Stimulated activated naive B cell treated with anti-CD40 and anti-IgM and Interleukin-4, amounts not matched to agents 10 μg/mL and 1 μg/mL and 100 μg/mL, for 72 hours (primary cell): ENCODE measurements at regions not wholly inside any gene's neighbourhood (a gene's known extent, or its start where the extent isn't known, plus 50 kb on each side); places are given as distances from the start of the nearest gene placed in this dataset.

Experiments
- ATAC-seq, 2 donors: fragments of 150-1000 bp; cut with Tn5 transposase; replicated peaks; 2 replicates each; pipeline ENCODE4 v1.10.0; 2021; ENCODE audit warnings: moderate library complexity in 1 of 2
- DNase-seq: peaks from one replicate; pipeline ENCODE4 v3.0.0; 2021
- H3K27ac Mint-ChIP-seq: one replicate; pipeline ENCODE4 v1.8.0; 2022; ENCODE audit warnings: mild to moderate bottlenecking, mixed read lengths
- H3K27me3 Mint-ChIP-seq, 2 donors: one replicate each; pipeline ENCODE4 v1.8.0; 2022; ENCODE audit warnings: mixed read lengths in 2 of 2
- H3K36me3 Mint-ChIP-seq, 2 donors: one replicate each; pipeline ENCODE4 v1.8.0; 2022; ENCODE audit warnings: mixed read lengths in 2 of 2, mild to moderate bottlenecking in 1 of 2
- H3K4me1 Mint-ChIP-seq, 2 donors: one replicate each; pipeline ENCODE4 v1.8.0; 2022; ENCODE audit warnings: mixed read lengths in 2 of 2, mild to moderate bottlenecking in 1 of 2
- H3K4me3 Mint-ChIP-seq, 2 donors: one replicate each; pipeline ENCODE4 v1.8.0; 2022; ENCODE audit warnings: mild to moderate bottlenecking in 2 of 2, mixed read lengths in 2 of 2, moderate library complexity in 1 of 2
- H3K9me3 Mint-ChIP-seq, 2 donors: one replicate each; pipeline ENCODE4 v1.8.0; 2022; ENCODE audit warnings: mixed read lengths in 2 of 2, mild to moderate bottlenecking in 1 of 2

GRCh38 chr7:108810756-108811385 lies 241.2 kb downstream of the DNAJB9 start:
- H3K27me3 Mint-ChIP-seq = no peaks in the 10 kb centered on the region
- ATAC-seq (no peak), DNase-seq (no peak)
- H3K9me3 Mint-ChIP-seq = peaks cover 0 to 2% of the 10 kb centered on the region in 2 donors
- H3K36me3 Mint-ChIP-seq = no peaks in the 10 kb centered on the region
- no peaks in the 10 kb centered on the region for H3K4me1 Mint-ChIP-seq
- H3K27ac Mint-ChIP-seq = no peak overlapping the region
- no peak overlapping the region for H3K4me3 Mint-ChIP-seq

- H3K9me3 Mint-ChIP-seq = peaks cover 0 to 2% of the 10 kb centered on the region in 2 donors
- no peaks in the 10 kb centered on the region for H3K4me1 Mint-ChIP-seq
- ATAC-seq (no peak), DNase-seq (no peak)
- peaks cover 0 to 3% of the 10 kb centered on the region in 2 donors for H3K27me3 Mint-ChIP-seq
- no peaks in the 10 kb centered on the region for H3K36me3 Mint-ChIP-seq
- H3K27ac Mint-ChIP-seq = no peak overlapping the region
- H3K4me3 Mint-ChIP-seq = no peak overlapping the region
Observed at GRCh38 chr7:108813251-108814014, 243.8 kb downstream of the DNAJB9 start.

- DNase-seq (no peak), ATAC-seq (no peak)
- H3K27ac Mint-ChIP-seq = no peak overlapping the region
- no peaks in the 10 kb centered on the region for H3K4me1 Mint-ChIP-seq
- no peak overlapping the region for H3K4me3 Mint-ChIP-seq
- H3K36me3 Mint-ChIP-seq = no peaks in the 10 kb centered on the region
- peaks cover 0 to 5% of the 10 kb centered on the region in 2 donors for H3K9me3 Mint-ChIP-seq
- H3K27me3 Mint-ChIP-seq = peaks cover 0 to 5% of the 10 kb centered on the region in 2 donors
Observed at GRCh38 chr7:108815815-108816214, 246.1 kb downstream of the DNAJB9 start.

- Mint-ChIP-seq H3K4me1 (no peaks in the 10 kb centered on the region), H3K4me3 (no peak overlapping the region), H3K36me3 (no peaks in the 10 kb centered on the region), H3K9me3 (peaks cover 0 to 5% of the 10 kb centered on the region in 2 donors), H3K27ac (no peak overlapping the region), H3K27me3 (peaks cover 0 to 5% of the 10 kb centered on the region in 2 donors)
- ATAC-seq = no peak
- DNase-seq = no peak
Observed at GRCh38 chr7:108818742-108819141, 249.1 kb downstream of the DNAJB9 start.

- H3K4me1 Mint-ChIP-seq = no peaks in the 10 kb centered on the region
- no peaks in the 10 kb centered on the region for H3K36me3 Mint-ChIP-seq
- no peak for DNase-seq
- no peak overlapping the region for H3K4me3 Mint-ChIP-seq
- H3K27ac Mint-ChIP-seq = no peak overlapping the region
- ATAC-seq = no peak
- peaks cover 0 to 3% of the 10 kb centered on the region in 2 donors for H3K9me3 Mint-ChIP-seq
- H3K27me3 Mint-ChIP-seq = no peaks in the 10 kb centered on the region
Observed at GRCh38 chr7:108824840-108825580, 255.3 kb downstream of the DNAJB9 start.

- H3K36me3 Mint-ChIP-seq = no peaks in the 10 kb centered on the region
- no peak for DNase-seq
- ATAC-seq = no peak
- no peaks in the 10 kb centered on the region for H3K4me1 Mint-ChIP-seq
- H3K27ac Mint-ChIP-seq = no peak overlapping the region
- no peak overlapping the region for H3K4me3 Mint-ChIP-seq
- no peaks in the 10 kb centered on the region for H3K27me3 Mint-ChIP-seq
- peaks cover 0 to 3% of the 10 kb centered on the region in 2 donors for H3K9me3 Mint-ChIP-seq
Observed at GRCh38 chr7:108825581-108825909, 255.9 kb downstream of the DNAJB9 start.

- no peak for ATAC-seq
- DNase-seq = no peak
- Mint-ChIP-seq H3K36me3 (no peaks in the 10 kb centered on the region), H3K4me1 (no peaks in the 10 kb centered on the region), H3K9me3 (peaks cover 7 to 10% of the 10 kb centered on the region in 2 donors), H3K4me3 (no peak overlapping the region), H3K27ac (no peak overlapping the region), H3K27me3 (no peaks in the 10 kb centered on the region)
Observed at GRCh38 chr7:108836256-108836655, 266.6 kb downstream of the DNAJB9 start.

GRCh38 chr7:108838198-108838597 lies 268.5 kb downstream of the DNAJB9 start:
- H3K4me1 Mint-ChIP-seq = no peaks in the 10 kb centered on the region
- DNase-seq = no peak
- H3K4me3 Mint-ChIP-seq = no peak overlapping the region
- no peak for ATAC-seq
- peaks cover 7 to 9% of the 10 kb centered on the region in 2 donors for H3K9me3 Mint-ChIP-seq
- H3K27ac Mint-ChIP-seq = no peak overlapping the region
- H3K27me3 Mint-ChIP-seq = no peaks in the 10 kb centered on the region
- H3K36me3 Mint-ChIP-seq = no peaks in the 10 kb centered on the region

GRCh38 chr7:108839076-108839475 lies 269.4 kb downstream of the DNAJB9 start:
- peaks cover 0 to 7% of the 10 kb centered on the region in 2 donors for H3K9me3 Mint-ChIP-seq
- no peaks in the 10 kb centered on the region for H3K36me3 Mint-ChIP-seq
- no peaks in the 10 kb centered on the region for H3K4me1 Mint-ChIP-seq
- no peak overlapping the region for H3K4me3 Mint-ChIP-seq
- ATAC-seq (no peak), DNase-seq (no peak)
- no peaks in the 10 kb centered on the region for H3K27me3 Mint-ChIP-seq
- no peak overlapping the region for H3K27ac Mint-ChIP-seq

- no peaks in the 10 kb centered on the region for H3K27me3 Mint-ChIP-seq
- no peak overlapping the region for H3K27ac Mint-ChIP-seq
- no peaks in the 10 kb centered on the region for H3K36me3 Mint-ChIP-seq
- H3K4me1 Mint-ChIP-seq = no peaks in the 10 kb centered on the region
- H3K4me3 Mint-ChIP-seq = no peak overlapping the region
- DNase-seq = no peak
- ATAC-seq = no peak
- peaks cover 2 to 3% of the 10 kb centered on the region in 2 donors for H3K9me3 Mint-ChIP-seq
Observed at GRCh38 chr7:108845951-108846350, 276.3 kb downstream of the DNAJB9 start.

- no peaks in the 10 kb centered on the region for H3K4me1 Mint-ChIP-seq
- H3K27me3 Mint-ChIP-seq = no peaks in the 10 kb centered on the region
- H3K27ac Mint-ChIP-seq = no peak overlapping the region
- no peak for ATAC-seq
- DNase-seq = no peak
- no peaks in the 10 kb centered on the region for H3K36me3 Mint-ChIP-seq
- H3K9me3 Mint-ChIP-seq = peaks cover 2 to 3% of the 10 kb centered on the region in 2 donors
- no peak overlapping the region for H3K4me3 Mint-ChIP-seq
Observed at GRCh38 chr7:108846471-108846870, 276.8 kb downstream of the DNAJB9 start.

- H3K9me3 Mint-ChIP-seq = peaks cover 2 to 3% of the 10 kb centered on the region in 2 donors
- H3K27ac Mint-ChIP-seq = no peak overlapping the region
- DNase-seq = no peak
- no peaks in the 10 kb centered on the region for H3K4me1 Mint-ChIP-seq
- H3K27me3 Mint-ChIP-seq = no peaks in the 10 kb centered on the region
- H3K4me3 Mint-ChIP-seq = no peak overlapping the region
- no peak for ATAC-seq
- no peaks in the 10 kb centered on the region for H3K36me3 Mint-ChIP-seq
Observed at GRCh38 chr7:108848486-108848885, 278.8 kb downstream of the DNAJB9 start.

GRCh38 chr7:108860615-108861014 lies 290.9 kb downstream of the DNAJB9 start:
- Mint-ChIP-seq H3K27me3 (no peaks in the 10 kb centered on the region), H3K4me3 (no peak overlapping the region), H3K27ac (no peak overlapping the region), H3K9me3 (peaks cover 2 to 5% of the 10 kb centered on the region in 2 donors), H3K4me1 (no peaks in the 10 kb centered on the region), H3K36me3 (no peaks in the 10 kb centered on the region)
- DNase-seq = no peak
- ATAC-seq = no peak

- no peaks in the 10 kb centered on the region for H3K4me1 Mint-ChIP-seq
- DNase-seq = no peak
- no peak for ATAC-seq
- no peak overlapping the region for H3K4me3 Mint-ChIP-seq
- no peaks in the 10 kb centered on the region for H3K36me3 Mint-ChIP-seq
- H3K27me3 Mint-ChIP-seq = no peaks in the 10 kb centered on the region
- no peak overlapping the region for H3K27ac Mint-ChIP-seq
- H3K9me3 Mint-ChIP-seq = peaks cover 2 to 5% of the 10 kb centered on the region in 2 donors
Observed at GRCh38 chr7:108861071-108861470, 291.4 kb downstream of the DNAJB9 start.
